HEK293T (cell line): ENCODE measurements at regions not wholly inside any gene's neighbourhood (a gene's known extent, or its start where the extent isn't known, plus 50 kb on each side); places are given as distances from the start of the nearest gene placed in this dataset.

Experiments used
- CTCF ChIA-PET: fragments of 350-600 bp; formaldehyde crosslinking; extraction: SDS; loops from one replicate; lab custom pipeline; 2021; ENCODE audit warnings: antibody characterized with exemption, inconsistent platforms; lab: Yijun Ruan, JAX
- POLR2A ChIA-PET: fragments of 350-600 bp; formaldehyde crosslinking; extraction: SDS; loops from one replicate; lab custom pipeline; 2020; ENCODE audit warnings: antibody characterized with exemption, inconsistent platforms; lab: Yijun Ruan, JAX
- DNase-seq: peaks from one replicate; pipeline ENCODE4 v3.0.0; 2012; ENCODE audit warnings: mixed read lengths; ENCODE audit errors: extremely low spot score
- ARNT ChIP-seq: fragments of 450-650 bp; IDR thresholded peaks from 2 replicates; pipeline ENCODE4 v1.6.1; 2017; ENCODE audit warnings: mild to moderate bottlenecking
- BHLHE40 ChIP-seq: fragments of 450-650 bp; IDR thresholded peaks from 2 replicates; pipeline ENCODE4 v1.6.1; 2016; ENCODE audit warnings: mild to moderate bottlenecking, moderate library complexity, borderline replicate concordance
- CTBP1 ChIP-seq: fragments of 450-650 bp; IDR thresholded peaks from 2 replicates; pipeline ENCODE4 v1.6.1; 2016; ENCODE audit warnings: borderline replicate concordance
- ELF4 ChIP-seq: fragments of 450-650 bp; IDR thresholded peaks from 2 replicates; pipeline ENCODE4 v1.6.1; 2017; ENCODE audit warnings: antibody characterized with exemption
- FOXA1 ChIP-seq: fragments of 450-650 bp; IDR thresholded peaks from 2 replicates; pipeline ENCODE4 v1.6.1; 2016; ENCODE audit warnings: mild to moderate bottlenecking
- FOXK2 ChIP-seq: fragments of 450-650 bp; IDR thresholded peaks from 2 replicates; pipeline ENCODE4 v1.6.1; 2016; ENCODE audit warnings: mild to moderate bottlenecking
- FOXM1 ChIP-seq: fragments of 450-650 bp; IDR thresholded peaks from 2 replicates; pipeline ENCODE4 v1.6.1; 2017; ENCODE audit warnings: mild to moderate bottlenecking, borderline replicate concordance
- HDGF ChIP-seq: fragments of 450-650 bp; IDR thresholded peaks from 2 replicates; pipeline ENCODE4 v1.6.1; 2017; ENCODE audit warnings: antibody characterized with exemption, borderline replicate concordance
- L3MBTL2 ChIP-seq: fragments of 450-650 bp; conservative IDR thresholded peaks from 2 replicates; pipeline ENCODE4 v1.6.1; 2016; ENCODE audit warnings: mild to moderate bottlenecking
- LEF1 ChIP-seq: fragments of 450-650 bp; IDR thresholded peaks from 2 replicates; pipeline ENCODE4 v1.6.1; 2017; ENCODE audit warnings: mild to moderate bottlenecking, borderline replicate concordance
- NFRKB ChIP-seq: fragments of 450-650 bp; IDR thresholded peaks from 2 replicates; pipeline ENCODE4 v1.6.1; 2016; ENCODE audit warnings: mild to moderate bottlenecking, moderate library complexity
- PKNOX1 ChIP-seq: fragments of 450-650 bp; IDR thresholded peaks from 2 replicates; pipeline ENCODE4 v1.6.1; 2016
- SP1 ChIP-seq: fragments of 450-650 bp; IDR thresholded peaks from 2 replicates; pipeline ENCODE4 v1.6.1; 2017
- SUZ12 ChIP-seq: fragments of 450-650 bp; IDR thresholded peaks from 2 replicates; pipeline ENCODE4 v1.6.1; 2016; ENCODE audit warnings: mild to moderate bottlenecking
- TARDBP ChIP-seq: fragments of 450-650 bp; IDR thresholded peaks from 2 replicates; pipeline ENCODE4 v1.6.1; 2016
- ZNF384 ChIP-seq: fragments of 450-650 bp; IDR thresholded peaks from 2 replicates; pipeline ENCODE4 v1.6.1; 2016

- no peak for DNase-seq
- ChIA-PET POLR2A (no interaction called here), CTCF (no interaction called here)
- TF ChIP-seq CTBP1: no peak
- TF ChIP-seq LEF1: no peak
- TF ChIP-seq NFRKB: no peak
- no peak for TF ChIP-seq HDGF
- TF ChIP-seq PKNOX1: no peak
- no peak for TF ChIP-seq ZNF384
- no peak for TF ChIP-seq FOXM1
- TF ChIP-seq ARNT: no peak
- no peak for TF ChIP-seq FOXA1
Measured at GRCh38 chr3:61452535-61453090, 108.8 kb upstream of the PTPRG start.

GRCh38 chr3:61454006-61454585, 107.3 kb upstream of the PTPRG start:
- no peak for TF ChIP-seq CTBP1
- no peak for TF ChIP-seq ELF4
- TF ChIP-seq TARDBP: no peak
- POLR2A ChIA-PET: no interaction called here
- DNase-seq: no peak
- CTCF ChIA-PET: no interaction called here

- ChIA-PET CTCF (no interaction called here), POLR2A (no interaction called here)
- TF ChIP-seq CTBP1 (no peak), L3MBTL2 (no peak), FOXK2 (no peak), ARNT (no peak), BHLHE40 (no peak), LEF1 (no peak), ZNF384 (no peak), HDGF (no peak), FOXM1 (no peak), FOXA1 (no peak), TARDBP (no peak), SUZ12 (no peak), SP1 (no peak), NFRKB (no peak), PKNOX1 (no peak)
- no peak for DNase-seq
Measured at GRCh38 chr3:61454801-61455200, 106.6 kb upstream of the PTPRG start.

DNA sequence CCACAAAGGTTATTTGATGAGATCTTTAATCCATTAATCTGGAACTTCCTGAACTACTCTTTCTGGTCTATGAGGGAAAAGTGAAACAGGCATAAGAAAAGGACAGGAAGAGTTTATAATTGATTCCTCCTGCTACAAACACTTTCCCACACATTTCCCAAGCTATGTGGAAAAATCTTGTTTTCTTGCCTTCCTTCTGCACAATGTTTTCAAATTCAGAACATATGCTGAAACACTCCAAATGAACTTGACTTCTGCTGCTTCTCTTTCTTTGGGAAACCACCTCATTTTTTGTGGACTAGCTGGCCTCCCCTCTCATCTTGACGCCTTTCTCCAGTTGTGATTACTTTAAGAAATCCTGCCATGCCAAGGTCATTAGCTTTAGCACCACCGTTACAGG, 100.7 kb upstream of the PTPRG start:
- POLR2A ChIA-PET: no interaction called here
- DNase-seq: no peak
- CTCF ChIA-PET: no interaction called here
- TF ChIP-seq TARDBP (no peak), NFRKB (no peak), FOXM1 (no peak), BHLHE40 (no peak), PKNOX1 (no peak), FOXA1 (no peak), SP1 (no peak), CTBP1 (no peak), SUZ12 (no peak), ZNF384 (no peak)

DNA sequence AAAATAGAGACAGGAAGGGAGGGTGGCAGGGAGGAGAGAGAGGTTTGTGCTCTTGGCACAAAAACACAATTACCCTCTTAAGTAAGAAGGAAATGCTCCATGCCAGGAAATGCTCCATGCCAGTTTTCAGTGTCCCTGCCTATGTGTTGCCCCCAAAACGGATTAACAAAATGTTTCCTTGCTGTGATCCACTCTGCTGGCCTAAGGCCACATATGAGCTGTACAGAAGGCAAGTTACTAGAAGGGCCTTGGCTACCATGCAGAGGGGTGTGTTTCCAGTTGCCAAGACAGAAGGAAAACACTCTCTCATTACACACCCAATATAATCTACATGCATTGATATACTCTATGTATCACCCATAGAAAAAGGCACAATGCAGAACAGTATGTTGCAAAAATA, 98.2 kb upstream of the PTPRG start:
- POLR2A ChIA-PET: no interaction called here
- CTCF ChIA-PET: no interaction called here
- TF ChIP-seq BHLHE40 (no peak), L3MBTL2 (no peak), FOXM1 (no peak), SUZ12 (no peak), FOXK2 (no peak), SP1 (no peak), ARNT (no peak), TARDBP (no peak), ELF4 (no peak), FOXA1 (no peak), ZNF384 (no peak), PKNOX1 (no peak), NFRKB (no peak), CTBP1 (no peak), HDGF (no peak), LEF1 (no peak)
- no peak for DNase-seq

DNA sequence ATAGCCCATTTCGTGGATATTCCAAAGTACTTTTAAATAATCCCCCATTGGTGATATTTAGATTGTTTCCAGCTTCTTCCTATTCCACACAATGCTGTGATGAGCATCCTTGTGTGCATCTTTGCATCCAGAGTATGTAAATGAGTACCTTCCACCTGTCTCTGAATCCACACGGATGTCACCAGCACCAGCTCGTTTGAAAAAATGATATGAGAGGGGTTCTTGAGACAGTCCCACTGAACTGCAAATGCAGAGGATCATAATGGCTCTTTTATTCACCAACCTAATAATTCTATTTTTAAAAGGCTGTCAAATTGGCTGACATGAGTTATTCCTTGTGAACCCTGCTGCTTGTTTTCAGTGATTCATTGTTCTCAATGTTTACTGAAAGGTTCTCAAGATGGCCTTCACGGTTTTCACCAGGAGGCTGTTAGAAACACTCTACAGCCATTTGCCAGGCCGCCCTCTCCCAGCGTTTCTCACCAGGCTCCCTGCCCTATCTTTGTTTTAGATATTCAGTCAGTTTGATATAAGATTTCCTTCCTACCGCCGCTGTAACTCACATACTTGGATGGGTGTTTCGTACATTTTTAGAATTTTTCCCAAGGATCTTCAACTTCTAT, 96.7 kb upstream of the PTPRG start:
- 0 out of 2 replicates have a peak, but pooled peaks have one; percentile 25 for TF ChIP-seq PKNOX1
- no peak for TF ChIP-seq SP1
- CTCF ChIA-PET: interaction anchor here (0.6 to 0.8 kb wide), 2 partner anchors 94 to 700 kb away, joined by 4 to 6 read pairs; no protein-coding TSS in a partner anchor
- POLR2A ChIA-PET: no interaction called here
- no peak for DNase-seq
